Activated naive CD8-positive, alpha-beta T cell (primary cell): ENCODE measurements at regions not wholly inside any gene's neighbourhood (a gene's known extent, or its start where the extent isn't known, plus 50 kb on each side); places are given as distances from the start of the nearest gene placed in this dataset.
"Not testable (repeated sequence)": the region's sequence is repeated elsewhere in the genome, so short reads cannot be mapped to it uniquely, and the experiment has no call there.

Experiments
- H3K27ac Mint-ChIP-seq: one replicate; pipeline ENCODE4 v1.8.0; 2021; ENCODE audit warnings: mixed read lengths
- H3K27me3 Mint-ChIP-seq: one replicate; pipeline ENCODE4 v1.8.0; 2021; ENCODE audit warnings: mixed read lengths
- H3K36me3 Mint-ChIP-seq: one replicate; pipeline ENCODE4 v1.8.0; 2021; ENCODE audit warnings: mixed read lengths
- H3K4me1 Mint-ChIP-seq: one replicate; pipeline ENCODE4 v1.8.0; 2021; ENCODE audit warnings: low read depth, mixed read lengths
- H3K4me3 Mint-ChIP-seq: one replicate; pipeline ENCODE4 v1.8.0; 2021; ENCODE audit warnings: mild to moderate bottlenecking, mixed read lengths
- H3K9me3 Mint-ChIP-seq: one replicate; pipeline ENCODE4 v1.8.0; 2021; ENCODE audit warnings: low read depth, mixed read lengths

- H3K27ac Mint-ChIP-seq, H3K4me1 Mint-ChIP-seq, H3K4me3 Mint-ChIP-seq, H3K36me3 Mint-ChIP-seq, H3K27me3 Mint-ChIP-seq, H3K9me3 Mint-ChIP-seq: not testable (repeated sequence)
Measured at GRCh38 chr9:97148428-97148827, 109.5 kb upstream of the CTSV start.

- H3K4me1 Mint-ChIP-seq, H3K27me3 Mint-ChIP-seq, H3K9me3 Mint-ChIP-seq, H3K4me3 Mint-ChIP-seq, H3K36me3 Mint-ChIP-seq, H3K27ac Mint-ChIP-seq: not testable (repeated sequence)
Measured at GRCh38 chr9:97145680-97146079, 106.7 kb upstream of the CTSV start.

GRCh38 chr9:97140566-97140965, 101.6 kb upstream of the CTSV start:
- Mint-ChIP-seq H3K36me3 (no peaks in the 10 kb centered on the region), H3K4me1 (no peaks in the 10 kb centered on the region), H3K27me3 (no peaks in the 10 kb centered on the region), H3K9me3 (no peaks in the 10 kb centered on the region), H3K4me3 (no peak overlapping the region), H3K27ac (no peak overlapping the region)

- no peaks in the 10 kb centered on the region for H3K36me3 Mint-ChIP-seq
- H3K4me1 Mint-ChIP-seq, result no peaks in the 10 kb centered on the region
- H3K9me3 Mint-ChIP-seq, result no peaks in the 10 kb centered on the region
- no peak overlapping the region for H3K4me3 Mint-ChIP-seq
- H3K27me3 Mint-ChIP-seq, result no peaks in the 10 kb centered on the region
- no peak overlapping the region for H3K27ac Mint-ChIP-seq
Measured at GRCh38 chr9:97136421-97136820, 97.5 kb upstream of the CTSV start.

- H3K27me3 Mint-ChIP-seq, H3K4me3 Mint-ChIP-seq, H3K27ac Mint-ChIP-seq, H3K9me3 Mint-ChIP-seq, H3K36me3 Mint-ChIP-seq, H3K4me1 Mint-ChIP-seq: not testable (repeated sequence)
Measured at GRCh38 chr9:97133966-97134365, 95.0 kb upstream of the CTSV start.

GRCh38 chr9:97132865-97133264, 93.9 kb upstream of the CTSV start:
- Mint-ChIP-seq H3K27ac (no peak overlapping the region), H3K36me3 (no peaks in the 10 kb centered on the region), H3K4me3 (no peak overlapping the region), H3K27me3 (no peaks in the 10 kb centered on the region), H3K4me1 (no peaks in the 10 kb centered on the region), H3K9me3 (no peaks in the 10 kb centered on the region)

- H3K4me3 Mint-ChIP-seq, H3K9me3 Mint-ChIP-seq, H3K36me3 Mint-ChIP-seq, H3K27ac Mint-ChIP-seq, H3K4me1 Mint-ChIP-seq, H3K27me3 Mint-ChIP-seq: not testable (repeated sequence)
Measured at GRCh38 chr9:97130864-97131263, 91.9 kb upstream of the CTSV start.

GRCh38 chr9:97130387-97130786, 91.4 kb upstream of the CTSV start:
- not testable (repeated sequence) for H3K4me1 Mint-ChIP-seq, H3K27me3 Mint-ChIP-seq, H3K9me3 Mint-ChIP-seq, H3K4me3 Mint-ChIP-seq, H3K36me3 Mint-ChIP-seq, H3K27ac Mint-ChIP-seq

- H3K36me3 Mint-ChIP-seq, result no peaks in the 10 kb centered on the region
- no peak overlapping the region for H3K4me3 Mint-ChIP-seq
- H3K27ac Mint-ChIP-seq, result no peak overlapping the region
- no peaks in the 10 kb centered on the region for H3K27me3 Mint-ChIP-seq
- no peaks in the 10 kb centered on the region for H3K9me3 Mint-ChIP-seq
- no peaks in the 10 kb centered on the region for H3K4me1 Mint-ChIP-seq
Measured at GRCh38 chr9:97128919-97129318, 90.0 kb upstream of the CTSV start.

GRCh38 chr9:97124256-97124655, 85.3 kb upstream of the CTSV start:
- Mint-ChIP-seq H3K9me3 (no peaks in the 10 kb centered on the region), H3K4me1 (no peaks in the 10 kb centered on the region), H3K27ac (no peak overlapping the region), H3K27me3 (no peaks in the 10 kb centered on the region), H3K36me3 (peaks cover 2% of the 10 kb centered on the region), H3K4me3 (no peak overlapping the region)

GRCh38 chr9:97110696-97111095, 71.8 kb upstream of the CTSV start:
- H3K36me3 Mint-ChIP-seq, result peaks cover 2% of the 10 kb centered on the region
- H3K9me3 Mint-ChIP-seq, result no peaks in the 10 kb centered on the region
- H3K4me1 Mint-ChIP-seq, result peaks cover 4% of the 10 kb centered on the region
- no peak overlapping the region for H3K27ac Mint-ChIP-seq
- peaks cover 2% of the 10 kb centered on the region for H3K27me3 Mint-ChIP-seq
- H3K4me3 Mint-ChIP-seq, result no peak overlapping the region

GRCh38 chr9:97109194-97109811, 70.4 kb upstream of the CTSV start:
- H3K27me3 Mint-ChIP-seq, result peaks cover 2% of the 10 kb centered on the region
- no peaks in the 10 kb centered on the region for H3K9me3 Mint-ChIP-seq
- H3K4me1 Mint-ChIP-seq, result peaks cover 4% of the 10 kb centered on the region
- H3K4me3 Mint-ChIP-seq, result no peak overlapping the region
- H3K27ac Mint-ChIP-seq, result no peak overlapping the region
- H3K36me3 Mint-ChIP-seq, result peaks cover 2% of the 10 kb centered on the region

GRCh38 chr9:97105220-97105619, 66.3 kb upstream of the CTSV start:
- not testable (repeated sequence) for H3K9me3 Mint-ChIP-seq, H3K27ac Mint-ChIP-seq, H3K4me3 Mint-ChIP-seq, H3K36me3 Mint-ChIP-seq, H3K27me3 Mint-ChIP-seq, H3K4me1 Mint-ChIP-seq

GRCh38 chr9:97103613-97104383, 64.9 kb upstream of the CTSV start:
- H3K36me3 Mint-ChIP-seq, H3K27ac Mint-ChIP-seq, H3K27me3 Mint-ChIP-seq, H3K9me3 Mint-ChIP-seq, H3K4me3 Mint-ChIP-seq, H3K4me1 Mint-ChIP-seq: not testable (repeated sequence)

- not testable (repeated sequence) for H3K36me3 Mint-ChIP-seq, H3K9me3 Mint-ChIP-seq, H3K4me1 Mint-ChIP-seq, H3K27me3 Mint-ChIP-seq, H3K27ac Mint-ChIP-seq, H3K4me3 Mint-ChIP-seq
Measured at GRCh38 chr9:97099540-97099939, 60.6 kb upstream of the CTSV start.

GRCh38 chr9:97096793-97097192, 57.9 kb upstream of the CTSV start:
- H3K27ac Mint-ChIP-seq, result no peak overlapping the region
- peaks cover 6% of the 10 kb centered on the region for H3K27me3 Mint-ChIP-seq
- H3K4me1 Mint-ChIP-seq, result no peaks in the 10 kb centered on the region
- H3K9me3 Mint-ChIP-seq, result no peaks in the 10 kb centered on the region
- no peak overlapping the region for H3K4me3 Mint-ChIP-seq
- H3K36me3 Mint-ChIP-seq, result peaks cover 2% of the 10 kb centered on the region
